ENCODE measurements at regions not wholly inside any gene's neighbourhood (a gene's known extent, or its start where the extent isn't known, plus 50 kb on each side); places are given as distances from the start of the nearest gene placed in this dataset.

- DNase-seq = no peak
- H3K9me3 ChIP-seq (ENCODE audit: control insufficient read depth in 2 of 3, insufficient read depth in 1 of 3, low read length in 3 of 3) = no peaks in the 10 kb centered on the region
- H3K9ac ChIP-seq (ENCODE audit: low read length in 3 of 3) = no peak overlapping the region
- TF ChIP-seq, protein P1, sequence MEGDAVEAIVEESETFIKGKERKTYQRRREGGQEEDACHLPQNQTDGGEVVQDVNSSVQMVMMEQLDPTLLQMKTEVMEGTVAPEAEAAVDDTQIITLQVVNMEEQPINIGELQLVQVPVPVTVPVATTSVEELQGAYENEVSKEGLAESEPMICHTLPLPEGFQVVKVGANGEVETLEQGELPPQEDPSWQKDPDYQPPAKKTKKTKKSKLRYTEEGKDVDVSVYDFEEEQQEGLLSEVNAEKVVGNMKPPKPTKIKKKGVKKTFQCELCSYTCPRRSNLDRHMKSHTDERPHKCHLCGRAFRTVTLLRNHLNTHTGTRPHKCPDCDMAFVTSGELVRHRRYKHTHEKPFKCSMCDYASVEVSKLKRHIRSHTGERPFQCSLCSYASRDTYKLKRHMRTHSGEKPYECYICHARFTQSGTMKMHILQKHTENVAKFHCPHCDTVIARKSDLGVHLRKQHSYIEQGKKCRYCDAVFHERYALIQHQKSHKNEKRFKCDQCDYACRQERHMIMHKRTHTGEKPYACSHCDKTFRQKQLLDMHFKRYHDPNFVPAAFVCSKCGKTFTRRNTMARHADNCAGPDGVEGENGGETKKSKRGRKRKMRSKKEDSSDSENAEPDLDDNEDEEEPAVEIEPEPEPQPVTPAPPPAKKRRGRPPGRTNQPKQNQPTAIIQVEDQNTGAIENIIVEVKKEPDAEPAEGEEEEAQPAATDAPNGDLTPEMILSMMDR (IDR thresholded peaks at IDR 0.05; ENCODE audit: borderline replicate concordance, extremely low read depth, insufficient read depth) = no peak
- H3K27me3 ChIP-seq (ENCODE audit: control insufficient read depth, insufficient read depth, low read length) = no peaks in the 10 kb centered on the region
- H3K36me3 ChIP-seq (ENCODE audit: control insufficient read depth in 2 of 3, insufficient read depth in 3 of 3, low read length in 3 of 3) = no peaks in the 10 kb centered on the region
- no peak overlapping the region for H3K4me3 ChIP-seq (ENCODE audit: low read length in 3 of 3)
- intact Hi-C loops (cut with DNase I) = no loop called here
- no peaks in the 10 kb centered on the region for H3K4me1 ChIP-seq (ENCODE audit: control insufficient read depth in 2 of 3, insufficient read depth in 2 of 3, low read depth in 1 of 3, low read length in 3 of 3)
- H3K27ac ChIP-seq (ENCODE audit: low read depth in 2 of 2, low read length in 2 of 2) = no peak overlapping the region
- no peak for FAIRE-seq
These were observed 194.4 kb upstream of the PPFIA2 start for GRCh38 chr12:81953541-81953940.

DNA sequence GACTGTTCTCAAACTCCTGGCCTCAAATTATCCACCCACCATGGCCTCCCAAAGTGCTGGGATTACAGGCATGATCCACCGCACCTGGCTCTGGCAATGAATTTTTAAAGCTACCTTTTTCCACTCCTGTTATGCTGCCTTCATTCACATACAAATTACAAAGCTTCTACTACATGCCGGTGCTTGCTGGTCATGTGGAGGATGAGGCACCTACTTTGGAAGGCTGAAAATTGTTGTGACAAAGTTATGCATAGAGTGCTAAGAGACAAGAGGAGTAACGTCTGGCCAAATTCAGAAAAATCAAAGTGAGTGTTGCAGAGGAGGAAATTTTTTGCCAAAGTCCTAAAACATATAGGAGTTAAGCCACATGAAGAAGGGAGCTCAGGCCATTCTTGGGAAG, 191.7 kb upstream of the PPFIA2 start:
- Histone ChIP-seq H3K27ac (ENCODE audit: low read depth in 2 of 2, low read length in 2 of 2) (no peak overlapping the region), H3K27me3 (ENCODE audit: control insufficient read depth, insufficient read depth, low read length) (no peaks in the 10 kb centered on the region), H3K36me3 (ENCODE audit: control insufficient read depth in 2 of 3, insufficient read depth in 3 of 3, low read length in 3 of 3) (no peaks in the 10 kb centered on the region), H3K4me1 (ENCODE audit: control insufficient read depth in 2 of 3, insufficient read depth in 2 of 3, low read depth in 1 of 3, low read length in 3 of 3) (no peaks in the 10 kb centered on the region), H3K9me3 (ENCODE audit: control insufficient read depth in 2 of 3, insufficient read depth in 1 of 3, low read length in 3 of 3) (no peaks in the 10 kb centered on the region), H3K4me3 (ENCODE audit: low read length in 3 of 3) (no peak overlapping the region), H3K9ac (ENCODE audit: low read length in 3 of 3) (no peak overlapping the region)
- DNase-seq = no peak
- no peak for FAIRE-seq
- intact Hi-C loops (cut with DNase I) = no loop called here
- TF ChIP-seq, protein P1 (IDR thresholded peaks at IDR 0.05; ENCODE audit: borderline replicate concordance, extremely low read depth, insufficient read depth) = no peak

GRCh38 chr12:81949841-81950308, 190.7 kb upstream of the PPFIA2 start:
- TF ChIP-seq, protein P1 (IDR thresholded peaks at IDR 0.05; ENCODE audit: borderline replicate concordance, extremely low read depth, insufficient read depth) = no peak
- DNase-seq (no peak), FAIRE-seq (no peak)
- Histone ChIP-seq H3K9me3 (ENCODE audit: control insufficient read depth in 2 of 3, insufficient read depth in 1 of 3, low read length in 3 of 3) (no peaks in the 10 kb centered on the region), H3K4me1 (ENCODE audit: control insufficient read depth in 2 of 3, insufficient read depth in 2 of 3, low read depth in 1 of 3, low read length in 3 of 3) (no peaks in the 10 kb centered on the region), H3K27me3 (ENCODE audit: control insufficient read depth, insufficient read depth, low read length) (no peaks in the 10 kb centered on the region), H3K36me3 (ENCODE audit: control insufficient read depth in 2 of 3, insufficient read depth in 3 of 3, low read length in 3 of 3) (no peaks in the 10 kb centered on the region), H3K27ac (ENCODE audit: low read depth in 2 of 2, low read length in 2 of 2) (no peak overlapping the region), H3K4me3 (ENCODE audit: low read length in 3 of 3) (no peak overlapping the region), H3K9ac (ENCODE audit: low read length in 3 of 3) (no peak overlapping the region)
- intact Hi-C loops (cut with DNase I) = no loop called here

DNA sequence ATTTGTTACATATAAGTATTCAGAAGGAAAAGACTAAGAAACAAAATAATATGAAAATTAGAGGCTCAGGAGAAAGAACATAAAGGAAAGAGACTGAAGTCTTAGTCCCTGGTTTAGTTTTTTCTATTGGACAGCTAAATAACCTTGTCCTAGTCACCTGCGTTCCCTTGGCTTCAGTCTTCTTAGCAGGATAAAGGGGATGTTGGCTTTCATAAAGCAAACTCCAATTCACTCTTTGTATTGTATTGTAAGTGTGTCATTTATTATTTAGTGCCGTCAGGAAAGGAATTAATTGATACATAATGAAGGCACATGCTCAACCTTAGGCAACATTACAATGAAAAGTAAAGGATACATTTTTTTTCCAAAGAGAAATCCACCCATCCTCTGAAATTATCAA, 190.3 kb upstream of the PPFIA2 start:
- DNase-seq (no peak), FAIRE-seq (no peak)
- intact Hi-C loops (cut with DNase I) = no loop called here
- no peak overlapping the region for H3K4me3 ChIP-seq (ENCODE audit: low read length in 3 of 3)
- H3K27ac ChIP-seq (ENCODE audit: low read depth in 2 of 2, low read length in 2 of 2) = no peak overlapping the region
- H3K9me3 ChIP-seq (ENCODE audit: control insufficient read depth in 2 of 3, insufficient read depth in 1 of 3, low read length in 3 of 3) = no peaks in the 10 kb centered on the region
- H3K9ac ChIP-seq (ENCODE audit: low read length in 3 of 3) = no peak overlapping the region
- no peaks in the 10 kb centered on the region for H3K36me3 ChIP-seq (ENCODE audit: control insufficient read depth in 2 of 3, insufficient read depth in 3 of 3, low read length in 3 of 3)
- no peaks in the 10 kb centered on the region for H3K27me3 ChIP-seq (ENCODE audit: control insufficient read depth, insufficient read depth, low read length)
- TF ChIP-seq, protein P1 (IDR thresholded peaks at IDR 0.05; ENCODE audit: borderline replicate concordance, extremely low read depth, insufficient read depth) = no peak
- no peaks in the 10 kb centered on the region for H3K4me1 ChIP-seq (ENCODE audit: control insufficient read depth in 2 of 3, insufficient read depth in 2 of 3, low read depth in 1 of 3, low read length in 3 of 3)
